MCF 10A (cell line): ENCODE measurements at regions not wholly inside any gene's neighbourhood (a gene's known extent, or its start where the extent isn't known, plus 50 kb on each side); places are given as distances from the start of the nearest gene placed in this dataset.
"Not testable (repeated sequence)": the region's sequence is repeated elsewhere in the genome, so short reads cannot be mapped to it uniquely, and the experiment has no call there.

Experiments
- BruUV-seq: library from RNA; stranded (reverse); fragments of 400-500 nt; replicated peaks from 2 replicates; lab custom pipeline; 2021; lab: Mats Ljungman, UMichigan
- CTCF ChIA-PET: fragments of 300-600 bp; sonication (Branson Sonifier 250); formaldehyde crosslinking; extraction: SDS; loops from one replicate; lab custom pipeline; 2021; ENCODE audit warnings: antibody characterized with exemption, inconsistent platforms; lab: Yijun Ruan, JAX
- POLR2A ChIA-PET: fragments of 300-600, 350-650 bp; sonication (Branson Sonifier 250); formaldehyde crosslinking; extraction: SDS; loops from one replicate; lab custom pipeline; 2020; ENCODE audit warnings: antibody characterized with exemption, inconsistent platforms; lab: Yijun Ruan, JAX
- DNase-seq: peaks from one replicate; pipeline ENCODE4 v3.0.0-alpha.2; 2018; ENCODE audit not compliant: unreplicated experiment
- H3K27ac Mint-ChIP-seq: one replicate; pipeline ENCODE4 v1.8.0; 2022; ENCODE audit warnings: mild to moderate bottlenecking, low read depth, mixed read lengths; ENCODE audit not compliant: unreplicated experiment
- H3K27me3 Mint-ChIP-seq: one replicate; pipeline ENCODE4 v1.8.0; 2022; ENCODE audit warnings: mixed read lengths; ENCODE audit not compliant: insufficient read depth, unreplicated experiment
- H3K36me3 Mint-ChIP-seq: one replicate; pipeline ENCODE4 v1.8.0; 2022; ENCODE audit warnings: mild to moderate bottlenecking, moderate library complexity, mixed read lengths; ENCODE audit not compliant: insufficient read depth, unreplicated experiment
- H3K4me1 Mint-ChIP-seq: one replicate; pipeline ENCODE4 v1.8.0; 2022; ENCODE audit warnings: mixed read lengths; ENCODE audit not compliant: insufficient read depth, unreplicated experiment
- H3K4me3 Mint-ChIP-seq: one replicate; pipeline ENCODE4 v1.8.0; 2022; ENCODE audit warnings: mild to moderate bottlenecking, moderate library complexity, mixed read lengths; ENCODE audit not compliant: unreplicated experiment
- H3K9me3 Mint-ChIP-seq: one replicate; pipeline ENCODE4 v1.8.0; 2022; ENCODE audit warnings: mixed read lengths; ENCODE audit not compliant: unreplicated experiment
- CTCF ChIP-seq: fragments of 200-600 bp; IDR thresholded peaks from one replicate; pipeline ENCODE4 v1.8.0; 2022; ENCODE audit warnings: antibody characterized with exemption, mild to moderate bottlenecking; ENCODE audit not compliant: unreplicated experiment
- intact Hi-C: fragments of 100-400 bp; cut with micrococcal nuclease; formaldehyde crosslinking; loops from 2 replicates; pipeline ENCODE4 v1.14.1; 2022

- Mint-ChIP-seq H3K27me3 (peaks cover 13% of the 10 kb centered on the region), H3K9me3 (no peaks in the 10 kb centered on the region), H3K4me3 (no peak overlapping the region), H3K36me3 (no peaks in the 10 kb centered on the region), H3K27ac (no peak overlapping the region), H3K4me1 (no peaks in the 10 kb centered on the region)
- ChIA-PET POLR2A (no interaction called here), CTCF (no interaction called here)
- intact Hi-C loops, result no loop called here
- TF ChIP-seq CTCF, result no peak
- DNase-seq, result no peak
- no TSS peak for BruUV-seq
Measured at GRCh38 chr10:44280226-44281014, 104.5 kb downstream of the CXCL12 start.

- no peak for DNase-seq
- BruUV-seq, result no TSS peak
- Mint-ChIP-seq H3K4me1 (no peaks in the 10 kb centered on the region), H3K36me3 (no peaks in the 10 kb centered on the region), H3K4me3 (no peak overlapping the region), H3K27ac (no peak overlapping the region), H3K9me3 (no peaks in the 10 kb centered on the region), H3K27me3 (peaks cover 13% of the 10 kb centered on the region)
- POLR2A ChIA-PET, result interaction anchor here (0.7 kb wide), 1 partner anchor 61 kb away, joined by 3 read pairs; no protein-coding TSS in a partner anchor
- CTCF ChIA-PET, result no interaction called here
- intact Hi-C loops, result no loop called here
- TF ChIP-seq CTCF, result no peak
Measured at GRCh38 chr10:44279426-44280126, 105.3 kb downstream of the CXCL12 start.

GRCh38 chr10:44278837-44279324, 106.0 kb downstream of the CXCL12 start:
- DNase-seq, result no peak
- TF ChIP-seq CTCF, result no peak
- BruUV-seq, result no TSS peak
- ChIA-PET POLR2A (interaction anchor here (0.7 kb wide), 1 partner anchor 61 kb away, joined by 3 read pairs; no protein-coding TSS in a partner anchor), CTCF (no interaction called here)
- H3K36me3 Mint-ChIP-seq, result no peaks in the 10 kb centered on the region
- H3K4me3 Mint-ChIP-seq, result no peak overlapping the region
- no peaks in the 10 kb centered on the region for H3K9me3 Mint-ChIP-seq
- H3K27ac Mint-ChIP-seq, result no peak overlapping the region
- intact Hi-C loops, result no loop called here
- H3K4me1 Mint-ChIP-seq, result no peaks in the 10 kb centered on the region
- H3K27me3 Mint-ChIP-seq, result peaks cover 13% of the 10 kb centered on the region

GRCh38 chr10:44268435-44268948, 116.4 kb downstream of the CXCL12 start:
- H3K4me1 Mint-ChIP-seq, H3K36me3 Mint-ChIP-seq, H3K9me3 Mint-ChIP-seq, CTCF ChIA-PET, intact Hi-C loops, H3K4me3 Mint-ChIP-seq, POLR2A ChIA-PET, H3K27ac Mint-ChIP-seq, DNase-seq, BruUV-seq: not testable (repeated sequence)
- peaks cover 47% of the 10 kb centered on the region for H3K27me3 Mint-ChIP-seq
